ENCODE measurements at regions not wholly inside any gene's neighbourhood (a gene's known extent, or its start where the extent isn't known, plus 50 kb on each side); places are given as distances from the start of the nearest gene placed in this dataset.
"Not testable (repeated sequence)": the region's sequence is repeated elsewhere in the genome, so short reads cannot be mapped to it uniquely, and the experiment has no call there.

GRCh38 chr1:212155219-212155618, 119.7 kb downstream of the DTL start:
- Mint-ChIP-seq H3K4me1 (ENCODE audit: low read depth in 2 of 2) (peaks cover 15 to 19% of the 10 kb centered on the region in 2 donors), H3K36me3 (no peaks in the 10 kb centered on the region), H3K27me3 (no peaks in the 10 kb centered on the region), H3K4me3 (no peak overlapping the region), H3K9me3 (no peaks in the 10 kb centered on the region), H3K27ac (no peak overlapping the region)
- DNase-seq (ENCODE audit: low spot score) (no peak), ATAC-seq (no peak)

- H3K9me3 Mint-ChIP-seq = no peaks in the 10 kb centered on the region
- no peak overlapping the region for H3K27ac Mint-ChIP-seq
- H3K36me3 Mint-ChIP-seq = no peaks in the 10 kb centered on the region
- no peaks in the 10 kb centered on the region for H3K27me3 Mint-ChIP-seq
- H3K4me1 Mint-ChIP-seq (ENCODE audit: low read depth in 2 of 2) = peaks cover 23 to 25% of the 10 kb centered on the region in 2 donors
- H3K4me3 Mint-ChIP-seq = no peak overlapping the region
- DNase-seq (ENCODE audit: low spot score) (no peak), ATAC-seq (no peak)
Measured at GRCh38 chr1:212157252-212157651, 121.7 kb downstream of the DTL start.

- Mint-ChIP-seq H3K4me1 (ENCODE audit: low read depth in 2 of 2) (peaks cover 22 to 23% of the 10 kb centered on the region in 2 donors), H3K27ac (no peak overlapping the region), H3K36me3 (no peaks in the 10 kb centered on the region), H3K27me3 (no peaks in the 10 kb centered on the region), H3K9me3 (no peaks in the 10 kb centered on the region), H3K4me3 (no peak overlapping the region)
- no peak for DNase-seq (ENCODE audit: low spot score)
- peak in 1 of 2 donors; percentile 36 for ATAC-seq
Measured at GRCh38 chr1:212158912-212159796, 123.6 kb downstream of the DTL start.

GRCh38 chr1:212161231-212161781, 123.9 kb upstream of the PPP2R5A start:
- DNase-seq (ENCODE audit: low spot score) = no peak

GRCh38 chr1:212162635-212163034, 122.6 kb upstream of the PPP2R5A start:
- ATAC-seq (peak in 1 of 2 donors; percentile 45), DNase-seq (ENCODE audit: low spot score) (no peak)
- no peak overlapping the region for H3K27ac Mint-ChIP-seq
- H3K36me3 Mint-ChIP-seq = no peaks in the 10 kb centered on the region
- H3K9me3 Mint-ChIP-seq = no peaks in the 10 kb centered on the region
- H3K4me3 Mint-ChIP-seq = peak overlapping the region; percentile 35
- H3K4me1 Mint-ChIP-seq (ENCODE audit: low read depth in 2 of 2) = peaks cover 17 to 23% of the 10 kb centered on the region in 2 donors
- no peaks in the 10 kb centered on the region for H3K27me3 Mint-ChIP-seq

More at GRCh38 chr1:212161231-212161781, 123.9 kb upstream of the PPP2R5A start:
- no peaks in the 10 kb centered on the region for H3K9me3 Mint-ChIP-seq
- H3K4me3 Mint-ChIP-seq = no peak overlapping the region
- peak in 1 of 2 donors; percentile 59 for ATAC-seq
- no peak overlapping the region for H3K27ac Mint-ChIP-seq
- no peaks in the 10 kb centered on the region for H3K27me3 Mint-ChIP-seq
- H3K4me1 Mint-ChIP-seq (ENCODE audit: low read depth in 2 of 2) = peaks cover 17 to 23% of the 10 kb centered on the region in 2 donors
- H3K36me3 Mint-ChIP-seq = no peaks in the 10 kb centered on the region

GRCh38 chr1:212164095-212164872, 120.9 kb upstream of the PPP2R5A start:
- ATAC-seq = no peak
- H3K27ac Mint-ChIP-seq = no peak overlapping the region
- no peaks in the 10 kb centered on the region for H3K36me3 Mint-ChIP-seq
- no peak overlapping the region for H3K4me3 Mint-ChIP-seq
- no peaks in the 10 kb centered on the region for H3K27me3 Mint-ChIP-seq
- no peak for DNase-seq (ENCODE audit: low spot score)
- peaks cover 14 to 19% of the 10 kb centered on the region in 2 donors for H3K4me1 Mint-ChIP-seq (ENCODE audit: low read depth in 2 of 2)
- H3K9me3 Mint-ChIP-seq = no peaks in the 10 kb centered on the region

GRCh38 chr1:212166244-212166643, 119.0 kb upstream of the PPP2R5A start:
- Mint-ChIP-seq H3K9me3 (no peaks in the 10 kb centered on the region), H3K27me3 (no peaks in the 10 kb centered on the region), H3K4me1 (ENCODE audit: low read depth in 2 of 2) (peaks cover 8 to 12% of the 10 kb centered on the region in 2 donors), H3K4me3 (no peak overlapping the region), H3K36me3 (no peaks in the 10 kb centered on the region), H3K27ac (no peak overlapping the region)
- DNase-seq (ENCODE audit: low spot score) (no peak), ATAC-seq (no peak)

- no peak overlapping the region for H3K4me3 Mint-ChIP-seq
- H3K36me3 Mint-ChIP-seq = no peaks in the 10 kb centered on the region
- no peak for ATAC-seq
- no peak overlapping the region for H3K27ac Mint-ChIP-seq
- no peak for DNase-seq (ENCODE audit: low spot score)
- H3K4me1 Mint-ChIP-seq (ENCODE audit: low read depth in 2 of 2) = peaks cover 6 to 8% of the 10 kb centered on the region in 2 donors
- no peaks in the 10 kb centered on the region for H3K27me3 Mint-ChIP-seq
- H3K9me3 Mint-ChIP-seq = no peaks in the 10 kb centered on the region
Measured at GRCh38 chr1:212166644-212167043, 118.6 kb upstream of the PPP2R5A start.

GRCh38 chr1:212167098-212167497, 118.1 kb upstream of the PPP2R5A start:
- H3K36me3 Mint-ChIP-seq = no peaks in the 10 kb centered on the region
- no peaks in the 10 kb centered on the region for H3K9me3 Mint-ChIP-seq
- ATAC-seq = no peak
- no peaks in the 10 kb centered on the region for H3K27me3 Mint-ChIP-seq
- DNase-seq (ENCODE audit: low spot score) = no peak
- H3K4me3 Mint-ChIP-seq = no peak overlapping the region
- peaks cover 5 to 7% of the 10 kb centered on the region in 2 donors for H3K4me1 Mint-ChIP-seq (ENCODE audit: low read depth in 2 of 2)
- no peak overlapping the region for H3K27ac Mint-ChIP-seq

- no peaks in the 10 kb centered on the region for H3K9me3 Mint-ChIP-seq
Measured at GRCh38 chr1:212173567-212173966, 111.6 kb upstream of the PPP2R5A start.

GRCh38 chr1:212174295-212174694, 110.9 kb upstream of the PPP2R5A start:
- H3K9me3 Mint-ChIP-seq; H3K27me3 Mint-ChIP-seq; H3K4me3 Mint-ChIP-seq; ATAC-seq; H3K27ac Mint-ChIP-seq; H3K36me3 Mint-ChIP-seq; H3K4me1 Mint-ChIP-seq (ENCODE audit: low read depth in 2 of 2); DNase-seq (ENCODE audit: low spot score): not testable (repeated sequence)

More at GRCh38 chr1:212173567-212173966, 111.6 kb upstream of the PPP2R5A start:
- H3K4me3 Mint-ChIP-seq = no peak overlapping the region
- ATAC-seq (no peak), DNase-seq (ENCODE audit: low spot score) (no peak)
- H3K4me1 Mint-ChIP-seq (ENCODE audit: low read depth in 2 of 2) = no peaks in the 10 kb centered on the region
- H3K27me3 Mint-ChIP-seq = no peaks in the 10 kb centered on the region
- no peak overlapping the region for H3K27ac Mint-ChIP-seq
- H3K36me3 Mint-ChIP-seq = no peaks in the 10 kb centered on the region

- Mint-ChIP-seq H3K9me3 (no peaks in the 10 kb centered on the region), H3K4me1 (ENCODE audit: low read depth in 2 of 2) (peaks cover 0 to 3% of the 10 kb centered on the region in 2 donors), H3K4me3 (no peak overlapping the region), H3K36me3 (no peaks in the 10 kb centered on the region), H3K27ac (no peak overlapping the region), H3K27me3 (no peaks in the 10 kb centered on the region)
- ATAC-seq = no peak
- no peak for DNase-seq (ENCODE audit: low spot score)
Measured at GRCh38 chr1:212177542-212177941, 107.7 kb upstream of the PPP2R5A start.

GRCh38 chr1:212178851-212179250, 106.4 kb upstream of the PPP2R5A start:
- DNase-seq (ENCODE audit: low spot score) (no peak), ATAC-seq (no peak)
- H3K9me3 Mint-ChIP-seq = no peaks in the 10 kb centered on the region
- H3K27me3 Mint-ChIP-seq = no peaks in the 10 kb centered on the region
- H3K4me1 Mint-ChIP-seq (ENCODE audit: low read depth in 2 of 2) = peaks cover 0 to 3% of the 10 kb centered on the region in 2 donors
- no peak overlapping the region for H3K4me3 Mint-ChIP-seq
- H3K36me3 Mint-ChIP-seq = no peaks in the 10 kb centered on the region
- H3K27ac Mint-ChIP-seq = no peak overlapping the region
